Fibroblast of skin of abdomen (primary cell): ENCODE measurements at regions not wholly inside any gene's neighbourhood (a gene's known extent, or its start where the extent isn't known, plus 50 kb on each side); places are given as distances from the start of the nearest gene placed in this dataset.
"Not testable (repeated sequence)": the region's sequence is repeated elsewhere in the genome, so short reads cannot be mapped to it uniquely, and the experiment has no call there.

ENCODE experiments used
- DNase-seq: peaks from one replicate; pipeline ENCODE4 v3.0.0-alpha.2; 2013

DNA sequence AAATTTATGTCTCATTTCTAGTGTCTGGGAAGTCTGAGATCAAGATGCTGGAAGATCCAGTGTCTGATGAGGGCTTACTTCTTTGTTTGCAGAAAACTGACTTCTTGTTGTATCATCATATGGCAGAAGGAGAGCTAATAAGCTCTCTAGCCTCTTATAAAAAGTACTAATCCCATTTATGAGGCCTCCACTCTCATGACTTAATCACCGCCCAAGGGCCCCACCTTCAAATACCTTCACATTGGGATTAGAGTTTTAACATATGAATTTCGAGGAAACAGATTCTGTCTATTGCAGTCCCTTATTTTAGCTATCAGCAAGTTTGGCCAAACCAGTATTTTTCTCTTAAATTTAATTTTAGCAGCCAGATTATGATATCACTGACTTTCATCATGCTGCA lies 150.2 kb upstream of the TMPRSS15 start:
- DNase-seq = no peak

DNA sequence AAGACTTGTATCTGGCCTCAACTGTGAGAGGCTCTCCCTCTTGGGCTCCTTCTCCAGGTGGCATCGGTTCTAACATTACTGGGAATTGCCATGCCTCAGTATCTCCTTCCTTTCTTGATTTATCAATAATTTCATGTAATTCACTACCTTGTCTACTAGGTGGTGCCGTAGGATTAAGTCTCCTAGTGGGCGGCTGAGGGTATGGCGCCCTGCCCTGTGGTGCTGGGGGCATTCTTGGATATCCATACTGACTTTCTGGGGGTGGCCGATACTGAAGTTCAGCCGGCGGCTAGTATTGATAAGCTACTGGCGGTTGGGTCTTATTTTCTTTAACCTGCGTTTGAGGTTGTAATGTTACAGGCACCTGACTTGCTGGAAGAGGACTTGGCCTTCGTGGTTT lies 164.2 kb upstream of the TMPRSS15 start:
- DNase-seq = not testable (repeated sequence)

DNA sequence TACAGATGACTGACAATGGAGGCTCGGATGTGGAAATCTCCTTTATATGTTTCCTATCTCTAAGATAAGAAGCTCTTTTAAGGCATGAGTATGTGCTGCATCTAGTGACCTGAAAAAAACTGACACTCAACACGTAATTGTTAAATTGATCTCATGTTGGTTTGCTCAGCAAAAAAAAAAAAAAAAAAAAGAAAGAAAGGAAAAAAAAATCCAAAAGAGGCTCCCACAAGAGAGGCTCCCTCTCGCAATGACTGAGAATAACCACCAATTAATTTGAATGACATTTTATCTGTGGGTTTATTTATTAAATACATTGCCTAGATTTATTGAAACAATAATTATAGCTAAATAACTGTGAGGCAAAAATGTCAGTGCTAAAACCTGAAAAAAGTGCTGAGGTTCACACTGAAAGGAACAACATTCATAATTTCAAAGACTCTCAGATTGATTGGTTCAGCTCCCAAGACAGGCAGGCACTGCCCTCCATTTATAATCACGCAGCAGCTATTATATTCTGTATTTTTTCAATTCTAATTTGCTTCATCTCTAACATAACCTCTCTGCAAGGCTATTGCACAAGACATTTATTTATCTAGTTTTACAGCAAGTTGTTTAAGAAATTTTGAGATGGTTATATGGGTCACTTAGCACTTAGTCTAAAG lies 184.5 kb upstream of the TMPRSS15 start:
- no peak for DNase-seq

DNA sequence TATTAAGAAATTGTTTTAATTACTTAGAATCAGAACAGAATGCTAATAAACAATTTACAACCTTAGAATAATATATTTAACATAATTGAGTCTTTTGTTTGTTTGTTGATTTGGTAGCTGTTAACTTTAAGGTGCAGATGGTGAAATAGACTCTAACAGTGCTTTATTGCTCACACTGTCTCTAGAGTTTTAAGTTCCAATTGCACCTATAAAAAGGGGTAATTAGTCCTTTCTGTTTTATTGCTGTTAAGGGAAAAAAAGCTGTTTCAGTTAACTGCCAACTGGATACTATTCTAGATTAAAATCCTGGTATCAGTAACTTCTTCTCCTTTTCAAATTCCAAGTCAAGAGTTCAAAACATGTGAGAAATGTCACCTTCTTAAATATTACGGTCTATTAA lies 197.6 kb upstream of the TMPRSS15 start:
- no peak for DNase-seq

DNA sequence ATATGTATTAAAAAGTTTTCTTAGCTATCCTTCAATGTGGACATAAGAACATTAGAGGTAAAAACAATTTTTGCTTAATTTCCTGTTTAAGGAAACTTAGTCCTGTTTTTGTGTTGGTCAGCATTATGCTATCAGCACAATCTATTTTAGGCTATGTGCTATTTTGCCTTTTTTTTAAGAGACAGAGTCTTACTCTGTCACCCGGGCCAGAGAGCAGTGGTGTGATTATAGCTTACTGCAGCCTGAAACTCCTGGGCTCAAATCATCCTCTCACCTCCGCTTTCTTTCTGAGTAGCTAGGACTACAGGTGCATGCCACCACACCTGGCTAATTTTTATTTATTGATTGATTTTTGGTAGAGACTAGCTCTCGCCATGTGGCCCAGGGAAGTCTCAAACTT lies 199.1 kb upstream of the TMPRSS15 start:
- no peak for DNase-seq

DNA sequence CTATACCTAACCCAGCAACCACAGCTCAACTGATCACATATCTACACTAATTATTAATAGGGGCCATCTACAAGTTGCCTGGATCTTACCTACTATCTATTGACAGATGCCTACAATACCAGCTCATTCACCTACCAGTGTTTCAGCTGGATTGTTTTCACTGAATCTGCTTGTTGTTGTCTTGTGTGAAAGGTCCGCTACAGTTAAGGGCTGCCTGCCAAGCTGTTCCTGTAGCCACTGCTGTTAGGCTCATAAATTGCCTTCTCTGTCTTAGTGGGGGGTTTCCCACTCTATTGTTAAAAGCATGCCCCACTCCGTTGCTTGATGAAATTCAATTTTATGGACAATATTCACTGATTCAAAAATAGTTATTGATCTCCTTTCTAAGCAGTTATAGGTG lies 199.7 kb upstream of the TMPRSS15 start:
- DNase-seq = no peak

DNA sequence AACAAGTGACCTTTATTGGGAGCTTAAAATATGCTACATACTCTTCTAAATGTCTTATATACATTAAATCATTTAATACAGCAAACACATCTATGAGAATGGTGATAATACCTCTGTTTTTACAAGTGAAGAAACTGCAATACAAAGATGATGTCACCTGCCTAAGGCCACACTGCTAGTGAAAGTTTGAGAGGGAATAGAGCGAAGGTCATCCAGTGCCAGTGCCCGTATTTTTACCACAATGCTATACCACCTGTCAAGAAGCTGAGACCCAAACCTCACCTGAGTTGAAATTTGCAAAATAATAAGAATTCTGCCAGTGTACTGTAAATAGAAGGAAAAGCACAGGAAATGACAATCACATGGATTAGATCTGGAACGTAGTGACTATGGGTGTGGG lies 200.4 kb upstream of the TMPRSS15 start:
- DNase-seq = no peak

DNA sequence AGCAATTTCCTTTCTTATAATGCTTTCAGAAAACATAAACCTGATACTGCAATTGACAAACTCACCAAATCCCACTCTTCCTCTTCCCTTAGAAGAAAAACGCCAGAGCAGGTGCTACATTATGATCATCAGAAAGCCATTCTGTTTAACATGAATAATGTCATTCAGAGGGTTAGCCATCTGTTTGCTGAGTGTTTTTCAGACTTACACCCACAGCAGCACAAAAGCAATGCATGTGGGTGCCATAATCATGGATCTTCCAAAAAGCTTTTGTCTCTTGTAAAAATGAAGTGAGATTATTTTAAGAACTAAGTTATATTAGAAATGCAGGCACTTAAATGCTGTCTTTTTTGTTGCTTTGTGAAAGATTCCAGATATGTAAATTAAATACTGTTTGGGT lies 204.6 kb upstream of the TMPRSS15 start:
- DNase-seq = no peak

DNA sequence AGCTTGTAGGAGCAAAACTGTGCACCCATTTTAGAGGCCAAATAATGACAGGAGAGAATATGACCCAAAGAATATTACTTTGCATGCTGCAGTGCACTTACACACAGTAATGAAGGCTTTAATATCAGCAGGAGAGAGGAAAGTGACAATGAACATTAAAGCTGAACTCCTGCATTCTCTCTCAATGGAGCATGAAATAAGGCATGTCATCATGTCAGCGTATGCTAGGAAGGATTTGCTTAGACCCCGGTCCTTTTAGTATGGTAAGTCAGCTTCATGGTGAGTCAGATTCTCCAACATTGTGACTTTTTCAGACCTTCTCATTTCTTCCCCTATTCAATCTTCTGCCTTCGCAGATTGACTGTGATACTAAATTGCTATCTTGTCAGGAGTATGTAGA lies 210.7 kb upstream of the TMPRSS15 start:
- DNase-seq = no peak

DNA sequence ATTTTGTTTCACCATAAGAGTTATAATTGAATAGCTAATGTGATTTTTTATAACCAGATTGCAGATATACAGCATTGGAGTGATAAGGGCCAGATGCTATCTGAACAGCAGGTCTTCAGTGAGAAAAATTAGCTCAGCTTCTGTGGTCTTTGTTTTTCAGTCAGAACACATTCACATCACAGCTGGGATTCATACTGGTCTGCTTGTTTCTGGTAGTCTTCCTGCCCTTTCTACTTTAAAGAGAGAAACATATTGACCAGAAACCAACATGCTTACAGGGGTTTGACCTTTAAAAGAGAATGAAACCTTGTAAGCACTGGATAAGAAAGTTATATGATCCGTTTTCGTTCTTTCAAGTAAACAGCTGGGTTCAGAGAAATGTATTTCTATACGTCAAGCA lies 213.7 kb upstream of the TMPRSS15 start:
- DNase-seq = no peak

DNA sequence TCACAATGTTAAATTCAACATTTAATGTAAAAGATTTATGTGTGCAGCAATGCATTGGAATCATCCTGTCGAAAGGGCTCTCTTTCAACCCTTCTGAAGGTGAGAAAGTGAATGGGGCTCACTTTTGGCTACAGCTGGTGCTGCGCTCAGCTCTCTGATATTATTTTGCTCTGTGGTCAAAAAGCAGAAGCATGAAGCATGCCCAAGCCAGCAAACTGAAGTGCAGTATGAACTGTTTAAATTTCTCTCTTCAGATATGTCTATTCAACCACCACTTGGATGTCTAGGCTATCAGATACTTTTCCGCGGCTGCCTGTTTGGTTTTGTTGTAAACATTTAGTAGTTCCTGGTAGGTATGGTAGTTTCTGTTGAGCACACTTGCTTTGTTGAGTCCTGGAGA lies 216.9 kb upstream of the TMPRSS15 start:
- no peak for DNase-seq

DNA sequence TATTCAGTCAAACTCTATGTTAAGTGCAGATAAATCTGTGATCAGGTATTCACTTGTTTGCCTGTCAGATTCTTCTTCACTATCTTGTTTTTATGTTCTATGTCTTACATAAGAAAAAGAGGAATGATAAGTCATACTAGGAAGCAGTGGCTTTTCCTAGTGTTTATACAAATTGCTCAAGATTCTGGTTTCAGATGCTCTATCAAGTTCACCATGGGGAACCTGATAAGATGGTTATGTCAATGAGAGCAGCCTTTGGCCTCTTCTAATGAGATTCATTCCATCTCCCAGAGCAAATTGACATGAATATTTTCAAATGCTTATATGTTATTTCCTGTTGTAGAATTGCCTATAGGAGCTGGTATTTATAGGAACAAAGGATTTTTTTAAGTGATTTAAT lies 218.8 kb upstream of the TMPRSS15 start:
- no peak for DNase-seq

DNA sequence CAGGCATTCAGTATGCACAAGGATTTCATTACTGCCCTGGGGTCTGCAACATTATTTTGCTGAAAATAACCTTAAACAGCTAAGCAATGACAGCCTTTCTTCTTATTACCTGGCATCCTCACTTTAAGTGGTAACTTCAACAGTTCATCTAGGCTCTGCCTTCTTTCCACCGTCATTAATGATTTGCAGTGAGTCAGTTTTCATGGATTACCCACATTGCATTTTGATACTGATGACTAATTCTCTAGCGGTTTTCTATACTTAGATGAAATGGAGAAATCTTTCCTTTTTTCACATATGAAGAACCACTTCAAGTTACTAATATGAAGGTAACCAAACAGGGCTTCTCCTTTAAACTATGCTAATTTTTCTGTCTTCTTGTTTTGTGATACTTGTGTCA lies 226.9 kb upstream of the TMPRSS15 start:
- DNase-seq = peak; percentile 7

DNA sequence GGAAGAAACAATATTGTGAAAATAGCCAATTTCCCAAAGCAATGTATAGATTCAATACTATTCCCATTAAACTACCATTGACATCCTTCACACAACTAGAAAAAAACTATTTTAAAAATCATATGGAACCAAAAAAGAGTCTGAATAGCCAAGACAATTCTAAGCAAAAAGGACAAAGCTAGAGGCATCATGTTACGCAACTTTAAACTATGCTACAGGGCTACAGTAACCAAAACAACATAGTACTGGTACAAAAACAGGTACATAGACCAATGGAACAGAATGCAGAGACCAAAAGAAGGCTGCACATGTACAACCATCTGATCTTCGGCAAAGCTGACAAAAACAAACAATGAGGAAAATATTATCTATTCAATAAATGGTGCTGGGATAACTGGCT lies 233.3 kb upstream of the TMPRSS15 start:
- no peak for DNase-seq

DNA sequence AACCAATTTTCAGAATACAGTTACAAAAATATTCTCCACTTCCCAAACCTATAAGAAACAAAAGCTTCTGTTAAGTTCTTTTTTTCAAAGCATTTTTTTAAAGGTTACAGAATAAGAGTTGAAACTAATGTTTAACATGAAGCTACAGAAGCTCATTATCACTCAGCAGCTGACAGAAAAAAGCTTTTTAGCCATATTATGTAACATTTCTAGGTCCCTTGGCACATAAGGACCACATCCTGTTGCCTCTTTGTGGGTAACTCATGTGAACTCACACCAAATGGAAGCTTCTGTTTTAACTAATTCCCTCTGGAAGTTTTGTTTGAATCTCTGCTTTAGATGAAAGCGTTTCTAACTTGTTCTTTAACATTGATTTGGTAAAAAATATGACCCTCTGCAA lies 242.5 kb upstream of the TMPRSS15 start:
- no peak for DNase-seq

DNA sequence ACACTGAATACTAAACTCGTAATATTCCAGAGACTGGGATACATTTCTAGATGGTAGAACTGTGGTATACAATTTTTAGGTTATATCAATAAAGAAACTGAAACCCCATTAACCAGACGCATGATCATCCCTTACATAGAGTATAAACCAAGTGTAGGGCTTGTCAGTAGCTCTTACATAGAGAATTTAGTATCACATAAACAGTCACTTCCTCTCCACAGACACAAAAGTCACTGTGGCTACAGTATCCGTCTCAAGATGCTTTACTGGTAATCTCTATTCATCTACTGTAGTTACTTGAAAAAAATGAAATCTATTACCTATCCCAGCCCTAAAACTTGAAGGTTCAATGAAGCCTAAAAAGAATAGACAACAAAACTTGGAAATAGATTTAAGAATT lies 252.3 kb upstream of the TMPRSS15 start:
- no peak for DNase-seq

DNA sequence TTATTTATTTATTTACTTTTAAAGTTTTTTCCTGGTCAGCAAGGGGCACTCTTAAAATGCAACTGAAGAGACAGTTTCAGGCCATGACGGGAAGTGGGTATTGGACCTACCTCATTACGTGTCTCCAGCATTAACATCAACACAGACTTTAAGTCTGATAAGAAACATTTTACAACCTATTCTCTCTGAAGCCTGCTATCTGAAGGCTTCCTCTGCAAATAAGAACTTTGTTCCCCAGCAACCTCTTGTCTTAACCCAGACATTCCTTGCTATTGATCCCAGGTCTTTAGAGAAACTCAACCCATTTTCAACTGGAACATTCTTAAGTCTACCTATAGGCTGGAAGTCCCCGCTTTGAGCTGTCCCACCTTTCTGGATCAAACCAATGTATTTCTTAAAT lies 258.3 kb upstream of the TMPRSS15 start:
- no peak for DNase-seq

DNA sequence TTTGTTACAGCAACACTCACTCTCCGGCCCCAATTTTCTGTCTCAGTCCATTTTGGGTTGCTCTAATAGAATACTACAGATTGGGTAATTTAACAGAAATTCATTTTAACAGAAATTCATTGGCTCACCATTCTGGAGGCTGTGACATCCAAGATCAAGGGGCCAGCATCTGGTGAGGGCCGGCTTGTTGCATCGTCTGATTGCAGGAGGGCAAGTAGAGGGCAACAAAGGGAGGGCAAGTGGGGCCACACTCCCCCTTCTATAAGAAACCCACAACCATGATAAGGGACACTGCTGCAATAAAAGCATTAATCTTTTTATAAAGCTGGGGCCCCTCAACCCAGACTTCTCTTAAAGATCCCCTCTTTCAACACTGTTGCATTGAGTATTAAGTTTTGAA lies 260.1 kb upstream of the TMPRSS15 start:
- no peak for DNase-seq

DNA sequence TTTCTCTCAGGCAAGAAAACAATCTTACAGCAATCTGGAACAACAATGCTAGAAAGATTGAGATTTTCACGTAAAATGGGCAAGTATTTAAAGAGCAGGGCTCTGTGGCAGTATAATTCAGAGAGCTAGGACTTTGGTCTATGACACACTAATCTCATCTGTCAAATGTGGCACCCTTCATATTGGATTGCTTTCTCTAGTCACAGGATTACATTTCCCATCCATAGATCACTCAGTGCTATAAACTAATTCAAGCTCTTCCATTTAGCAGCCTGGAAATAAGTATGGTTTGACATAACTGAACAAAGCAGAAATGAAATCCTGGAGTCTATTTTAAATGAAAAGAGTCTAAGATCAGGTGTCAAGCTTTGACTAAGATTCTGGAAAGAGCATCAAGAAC lies 263.1 kb upstream of the TMPRSS15 start:
- no peak for DNase-seq

DNA sequence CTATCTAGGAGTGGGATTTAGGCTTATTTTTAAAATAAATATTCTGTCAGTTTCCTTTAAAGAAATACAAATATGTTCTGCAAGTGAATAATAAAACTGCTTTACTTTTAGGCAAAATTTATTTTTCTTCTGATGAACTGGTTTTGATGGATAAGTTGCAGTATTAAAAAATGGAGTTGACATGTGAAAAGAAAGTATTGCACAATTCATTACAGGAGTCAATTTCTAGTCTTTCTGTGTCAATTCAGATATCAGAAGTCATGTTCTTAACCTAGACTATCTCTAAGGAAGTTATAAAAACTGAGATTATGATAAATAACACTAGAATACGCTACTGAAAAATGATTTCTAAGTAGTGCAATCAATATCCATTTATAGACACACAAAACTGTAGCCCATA lies 270.2 kb upstream of the TMPRSS15 start:
- DNase-seq = no peak

DNA sequence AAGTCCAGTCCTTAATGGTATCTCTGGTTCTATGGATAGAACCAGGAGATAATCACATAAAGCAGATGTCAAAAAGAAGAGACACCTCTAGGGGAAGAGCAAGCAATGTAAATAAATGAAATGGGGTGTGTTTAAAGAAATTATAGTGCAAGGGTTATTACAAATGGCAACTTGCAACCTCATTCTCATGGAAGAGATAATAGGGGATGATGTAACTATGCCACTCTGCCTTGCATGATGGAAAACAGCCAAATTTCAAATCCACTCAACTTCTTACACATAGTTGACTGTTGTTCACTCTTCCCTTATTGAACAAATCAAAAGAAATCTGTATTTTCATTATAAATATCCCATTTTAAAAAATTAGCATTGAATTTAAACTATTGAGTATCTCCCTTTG lies 274.0 kb upstream of the TMPRSS15 start:
- no peak for DNase-seq

DNA sequence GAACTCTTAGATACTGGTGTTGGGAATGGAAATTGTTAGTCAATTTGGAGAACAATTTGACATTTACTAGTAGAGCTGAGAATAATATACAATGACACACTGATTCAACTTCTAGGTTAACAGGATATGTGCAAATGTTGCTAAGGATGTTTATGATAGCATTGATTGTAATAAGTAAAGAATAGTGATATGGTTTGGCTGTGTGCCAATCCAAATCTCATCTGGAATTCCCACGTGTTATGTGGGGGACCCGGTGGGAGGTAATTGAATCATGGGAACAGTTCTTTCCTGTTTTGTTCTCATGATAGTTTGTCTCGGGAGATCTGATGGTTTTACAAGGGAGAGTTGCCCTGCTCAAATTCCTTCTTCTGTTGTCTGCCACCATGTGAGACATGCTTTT lies 302.4 kb upstream of the TMPRSS15 start:
- DNase-seq = no peak

DNA sequence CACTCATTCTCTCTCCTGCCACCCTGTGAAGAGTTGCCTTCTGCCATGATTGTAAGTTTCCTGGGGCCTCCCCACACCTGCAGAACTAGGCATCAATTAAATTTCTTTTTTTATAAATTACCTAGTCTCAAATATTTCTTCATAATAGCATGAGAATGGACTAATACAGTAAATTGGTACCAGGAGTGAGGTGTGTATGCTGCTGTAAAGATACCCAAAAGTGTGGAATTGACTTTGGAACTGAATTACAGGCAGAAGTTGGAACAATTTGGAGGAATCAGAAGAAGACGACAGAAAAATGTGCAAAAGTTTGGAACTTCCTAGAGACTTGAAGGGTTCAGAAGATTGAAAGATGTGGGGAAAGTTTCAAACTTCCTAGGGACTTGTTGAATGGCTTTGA lies 308.1 kb upstream of the TMPRSS15 start:
- DNase-seq = no peak

DNA sequence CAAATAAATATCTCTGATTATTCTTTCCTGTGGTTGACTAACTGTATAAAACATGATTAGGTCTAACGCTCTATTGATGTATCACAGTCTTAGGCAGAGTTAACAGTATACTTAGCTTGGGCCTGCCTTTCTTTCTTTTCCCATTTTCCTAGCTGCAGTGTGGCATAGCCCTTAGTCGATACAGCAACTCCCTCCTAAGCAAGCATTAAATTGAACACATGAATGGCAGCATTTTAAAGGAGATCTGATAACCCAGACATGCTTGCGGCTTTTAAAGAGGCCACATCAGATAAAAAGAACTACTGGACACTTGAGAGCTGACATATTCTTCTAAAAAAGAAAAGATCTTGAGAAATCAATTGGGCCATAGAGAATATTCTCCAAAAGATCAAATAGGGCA lies 312.0 kb upstream of the TMPRSS15 start:
- DNase-seq = no peak

DNA sequence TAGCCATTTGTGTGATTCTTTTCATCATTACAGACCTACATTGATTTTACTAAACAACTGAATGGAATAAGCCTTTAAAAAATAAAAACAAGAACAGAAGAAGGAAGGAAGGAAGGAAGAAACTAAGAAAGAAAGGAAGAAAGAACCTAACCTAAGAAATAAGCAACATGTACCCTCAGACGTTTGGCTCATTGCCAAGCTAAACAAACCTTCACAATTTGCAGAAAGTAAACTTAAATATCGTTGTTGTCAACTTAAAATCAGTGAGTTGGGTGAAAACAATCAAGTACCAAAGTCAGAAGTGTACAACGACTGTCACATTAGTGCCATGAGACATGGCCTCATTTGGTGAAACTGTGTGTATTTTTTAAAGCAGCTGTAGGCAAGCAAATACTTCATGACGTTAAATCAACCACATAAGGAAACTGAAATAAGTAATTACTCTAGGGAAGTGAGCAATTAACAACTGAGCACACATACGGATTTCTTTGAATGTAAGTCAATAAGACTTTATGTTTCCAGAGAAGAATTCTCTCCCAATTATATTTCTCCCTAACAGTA lies 313.1 kb upstream of the TMPRSS15 start:
- DNase-seq = no peak
